Fibroblast of mammary gland (primary cell): ENCODE measurements at regions not wholly inside any gene's neighbourhood (a gene's known extent, or its start where the extent isn't known, plus 50 kb on each side); places are given as distances from the start of the nearest gene placed in this dataset.
A peak's percentile ranks its signal among the peaks of the same experiment; 100 is the strongest.

Experiments used
- DNase-seq: peaks from one replicate; pipeline ENCODE4 v3.0.0-alpha.2; 2010; ENCODE audit warnings: low read depth
- H3K4me3 ChIP-seq: 2 replicates; pipeline ENCODE4 v1.5.1; 2011; ENCODE audit warnings: low read depth, mild to moderate bottlenecking, low read length, moderate library complexity; ENCODE audit not compliant: control insufficient read depth
- TF ChIP-seq, protein P1 (sequence below): conservative IDR thresholded peaks from 2 replicates; pipeline ENCODE4 v1.5.1; 2011; ENCODE audit warnings: low read depth, low read length, inconsistent platforms; ENCODE audit not compliant: control insufficient read depth, insufficient read depth

DNA sequence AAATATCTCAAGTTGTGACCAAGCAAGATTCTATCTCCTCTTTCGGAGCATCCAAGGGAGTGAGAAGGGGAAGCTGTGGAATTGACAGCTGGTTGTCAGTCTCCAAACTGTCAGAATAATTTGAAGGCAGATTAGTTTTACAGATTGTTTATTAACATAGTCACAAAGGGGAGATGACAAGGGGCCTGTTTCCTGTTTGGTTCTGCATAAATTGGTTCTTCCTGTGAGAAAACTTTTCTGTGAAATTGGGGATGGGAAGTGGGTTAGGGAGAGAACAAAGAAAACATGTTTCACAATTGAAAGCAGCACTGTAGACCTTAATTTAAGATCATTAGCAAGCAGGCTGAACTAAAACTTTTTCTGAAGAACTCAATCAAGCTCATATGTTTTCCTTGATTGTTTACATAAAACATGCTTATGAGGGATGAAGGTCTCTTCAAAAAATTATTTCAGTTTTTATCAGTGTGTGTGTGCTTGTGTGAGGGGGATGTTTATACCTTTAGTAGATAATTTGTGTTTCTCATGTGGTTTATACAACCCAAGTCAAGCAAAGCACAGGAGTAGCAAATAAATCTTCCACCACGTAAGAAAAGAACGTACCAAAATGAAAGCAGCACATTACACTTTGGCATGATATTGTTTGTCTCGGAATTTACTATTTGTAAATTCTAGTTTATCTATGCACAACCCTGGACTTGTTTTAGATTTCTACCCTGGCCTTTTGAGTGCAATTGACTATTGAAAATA, 604.9 kb upstream of the CDH2 start:
- TF ChIP-seq, protein P1, sequence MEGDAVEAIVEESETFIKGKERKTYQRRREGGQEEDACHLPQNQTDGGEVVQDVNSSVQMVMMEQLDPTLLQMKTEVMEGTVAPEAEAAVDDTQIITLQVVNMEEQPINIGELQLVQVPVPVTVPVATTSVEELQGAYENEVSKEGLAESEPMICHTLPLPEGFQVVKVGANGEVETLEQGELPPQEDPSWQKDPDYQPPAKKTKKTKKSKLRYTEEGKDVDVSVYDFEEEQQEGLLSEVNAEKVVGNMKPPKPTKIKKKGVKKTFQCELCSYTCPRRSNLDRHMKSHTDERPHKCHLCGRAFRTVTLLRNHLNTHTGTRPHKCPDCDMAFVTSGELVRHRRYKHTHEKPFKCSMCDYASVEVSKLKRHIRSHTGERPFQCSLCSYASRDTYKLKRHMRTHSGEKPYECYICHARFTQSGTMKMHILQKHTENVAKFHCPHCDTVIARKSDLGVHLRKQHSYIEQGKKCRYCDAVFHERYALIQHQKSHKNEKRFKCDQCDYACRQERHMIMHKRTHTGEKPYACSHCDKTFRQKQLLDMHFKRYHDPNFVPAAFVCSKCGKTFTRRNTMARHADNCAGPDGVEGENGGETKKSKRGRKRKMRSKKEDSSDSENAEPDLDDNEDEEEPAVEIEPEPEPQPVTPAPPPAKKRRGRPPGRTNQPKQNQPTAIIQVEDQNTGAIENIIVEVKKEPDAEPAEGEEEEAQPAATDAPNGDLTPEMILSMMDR: no peak
- H3K4me3 ChIP-seq: no peak overlapping the region
- DNase-seq: no peak

DNA sequence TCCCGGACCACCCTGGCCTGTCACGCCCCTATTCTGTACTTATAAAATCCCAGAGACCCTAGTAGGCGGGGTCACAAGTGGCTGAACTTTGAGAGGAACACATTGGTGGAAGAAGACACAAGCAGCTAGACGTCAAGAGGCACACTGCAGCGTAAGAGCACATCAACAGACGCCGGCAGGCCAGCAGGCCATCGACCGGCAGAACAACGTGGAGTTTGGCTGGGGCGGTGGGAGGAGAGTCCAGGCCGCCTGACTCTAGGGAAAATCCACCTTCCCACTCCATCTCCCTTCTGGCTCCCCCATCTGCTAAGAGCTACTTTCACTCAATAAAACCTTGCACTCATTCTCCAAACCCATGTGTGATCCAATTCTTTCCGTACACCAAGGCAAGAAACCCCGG, 601.8 kb upstream of the CDH2 start:
- no peak overlapping the region for H3K4me3 ChIP-seq
- DNase-seq: no peak
- TF ChIP-seq, protein P1: no peak

DNA sequence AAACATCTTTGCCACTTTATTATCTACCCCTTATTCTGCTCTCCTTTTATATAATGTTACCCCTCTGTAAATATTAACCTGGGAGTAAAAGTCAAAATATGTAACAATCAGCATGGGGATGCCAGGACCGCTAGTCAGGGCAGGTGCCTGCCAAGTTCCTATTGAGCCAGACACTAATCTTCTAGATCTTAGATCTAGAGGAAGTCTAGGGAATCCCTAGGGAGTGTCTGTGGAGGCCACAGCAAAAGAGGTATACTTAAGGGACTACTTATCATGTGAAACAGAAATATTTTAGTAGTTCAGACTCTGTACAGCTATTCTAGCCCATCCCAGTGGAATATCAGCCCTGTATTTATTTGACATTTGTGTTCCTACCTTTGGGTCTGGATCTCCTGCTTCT, 600.8 kb upstream of the CDH2 start:
- H3K4me3 ChIP-seq: no peak overlapping the region
- DNase-seq: no peak
- TF ChIP-seq, protein P1: no peak

DNA sequence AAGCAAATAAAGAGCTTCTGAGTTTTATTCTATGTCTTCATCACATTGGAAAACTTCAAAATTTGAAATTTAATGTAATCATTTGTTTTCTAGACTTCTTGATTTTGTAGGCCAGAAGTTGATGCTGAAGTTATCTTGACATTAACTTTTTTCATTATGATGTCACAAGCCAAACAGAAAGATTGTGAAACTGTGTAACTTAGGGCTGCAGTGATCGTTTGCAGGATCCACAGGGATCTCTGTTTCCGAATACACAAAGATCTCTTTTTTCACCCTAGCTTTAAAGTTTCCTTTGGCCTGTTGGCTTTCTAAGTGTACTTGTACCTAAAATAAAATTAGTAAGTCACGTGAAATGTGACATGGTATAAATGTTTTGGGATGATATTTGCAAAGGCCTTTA, 594.9 kb upstream of the CDH2 start:
- H3K4me3 ChIP-seq: no peak overlapping the region
- DNase-seq: peak; percentile 21
- TF ChIP-seq, protein P1: no peak

DNA sequence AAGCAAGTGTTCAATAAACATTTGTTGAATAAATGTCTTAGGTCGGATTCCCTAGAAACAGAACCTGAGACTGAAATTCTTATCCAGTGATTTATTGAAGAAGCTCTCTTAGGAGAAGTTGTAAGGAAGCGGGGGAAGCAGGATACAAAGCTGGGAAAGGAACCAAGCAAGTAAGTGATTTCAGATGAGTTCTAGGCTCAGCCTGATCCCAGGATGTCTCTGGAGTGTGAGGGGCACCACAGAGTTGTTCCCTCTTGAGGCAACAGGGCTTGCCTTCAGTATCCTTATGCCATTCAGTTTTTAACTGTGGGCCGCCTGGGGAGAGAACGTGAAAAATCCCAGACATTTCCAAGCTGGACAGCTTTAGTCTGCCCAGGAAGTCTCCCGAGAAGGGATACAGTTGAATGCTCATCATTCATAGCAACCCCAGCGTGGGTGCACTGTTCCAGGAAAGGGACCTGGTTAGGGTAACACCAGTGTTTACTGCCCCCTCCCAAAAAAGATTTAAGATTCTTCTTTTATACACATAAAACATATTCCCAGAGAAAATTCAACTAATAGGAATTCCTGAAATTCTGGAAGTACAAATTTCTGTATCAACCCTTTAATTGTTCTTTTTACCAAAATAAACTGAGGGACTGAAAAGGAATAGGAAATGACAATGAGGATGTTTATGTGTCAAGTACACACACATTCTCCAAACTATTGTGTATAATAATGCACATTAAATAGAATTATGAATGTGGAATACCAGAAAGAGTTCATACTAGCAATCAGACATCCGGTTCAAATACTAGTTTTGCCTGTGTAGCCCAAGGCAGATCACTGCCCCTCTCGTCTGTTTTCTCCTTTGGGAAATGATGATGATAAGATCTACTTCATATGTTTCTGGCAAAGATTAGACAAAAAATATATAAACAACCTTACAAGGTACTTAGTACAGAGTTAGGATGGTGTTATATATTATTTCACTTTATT, 592.1 kb upstream of the CDH2 start:
- no peak overlapping the region for H3K4me3 ChIP-seq
- DNase-seq: peak; percentile 71
- TF ChIP-seq, protein P1: no peak

DNA sequence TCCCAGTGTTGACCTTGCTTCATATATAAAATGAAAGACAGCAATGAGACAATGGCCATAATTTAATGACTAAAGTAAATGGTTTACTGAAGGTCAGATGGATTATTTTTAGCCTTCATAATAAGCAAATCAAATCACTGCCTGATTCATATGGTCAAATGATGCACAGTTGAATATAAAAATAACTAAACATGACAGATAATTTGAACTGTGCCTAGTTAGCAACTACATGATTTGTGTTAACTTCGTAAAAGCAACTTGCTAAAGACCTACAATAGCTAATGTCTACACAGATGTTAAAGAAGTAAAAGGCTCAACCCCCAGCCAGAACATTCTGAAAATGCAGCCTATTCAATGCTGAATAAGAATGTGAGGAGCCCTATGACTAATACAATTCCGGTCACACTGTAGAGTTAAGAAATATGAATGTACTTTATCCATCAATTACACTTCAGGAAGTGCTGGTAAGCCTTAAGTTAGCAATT, 590.8 kb upstream of the CDH2 start:
- peak; percentile 77 for DNase-seq
- H3K4me3 ChIP-seq: no peak overlapping the region
- TF ChIP-seq, protein P1: no peak
